ENCODE measurements at regions not wholly inside any gene's neighbourhood (a gene's known extent, or its start where the extent isn't known, plus 50 kb on each side); places are given as distances from the start of the nearest gene placed in this dataset.

DNA sequence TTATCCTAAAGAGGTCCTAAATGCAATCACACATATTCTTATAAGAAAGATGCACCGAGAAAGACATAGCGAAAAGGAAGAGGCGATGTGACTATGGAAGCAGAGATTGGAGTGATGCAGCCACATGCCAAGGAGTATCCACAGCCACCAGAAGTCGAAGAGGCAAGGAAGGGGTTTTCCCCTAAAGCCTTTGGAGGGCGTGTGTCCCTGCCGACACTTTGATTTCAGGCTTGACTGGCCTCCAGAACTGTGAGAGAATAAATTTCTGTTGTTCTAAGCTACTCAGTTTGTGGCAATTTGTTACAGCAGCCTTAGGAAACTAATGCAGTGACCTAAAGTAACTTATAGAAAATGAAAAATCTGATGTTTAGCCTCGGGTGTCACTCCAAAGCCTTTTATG, 179.5 kb upstream of the CITED2 start:
- no peak for DNase-seq

DNA sequence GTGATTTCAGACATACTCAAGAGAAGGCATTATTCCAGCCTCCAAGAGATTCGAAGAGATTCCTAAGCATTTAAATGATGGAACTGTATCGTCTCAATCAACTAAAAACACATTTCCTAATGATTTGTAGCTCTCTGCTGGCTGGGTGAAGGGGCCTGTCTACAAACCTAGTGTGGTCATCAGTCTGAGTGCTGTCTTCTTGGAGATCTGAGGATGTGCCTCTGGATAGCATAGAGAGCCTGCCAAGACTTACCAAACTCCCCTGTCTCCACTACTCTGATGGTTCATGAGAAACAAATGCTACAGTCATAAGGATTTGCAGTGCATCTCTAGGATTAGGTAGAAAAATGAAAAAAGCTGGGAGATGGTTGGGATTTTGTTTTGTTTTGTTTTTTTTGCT, 176.9 kb upstream of the CITED2 start:
- no peak for DNase-seq

DNA sequence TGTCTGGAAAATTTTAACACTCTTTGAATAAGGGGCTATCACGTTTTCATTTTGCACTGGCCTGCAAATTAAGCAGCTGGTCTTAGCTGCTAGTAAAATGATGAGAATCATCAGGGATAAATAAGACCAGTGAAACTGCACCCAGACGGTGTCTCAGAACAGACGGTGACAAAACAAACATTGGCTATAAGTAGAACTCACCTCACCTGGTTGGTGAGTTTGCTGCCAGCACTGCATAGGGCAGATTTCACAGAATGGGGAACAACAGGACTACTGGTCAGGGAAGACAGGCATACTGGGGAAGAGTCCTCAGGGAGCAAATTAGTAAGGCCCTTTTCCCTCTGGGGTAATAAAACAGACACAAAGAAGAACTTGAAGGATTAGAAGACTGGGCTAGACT, 175.9 kb upstream of the CITED2 start:
- DNase-seq, result no peak

DNA sequence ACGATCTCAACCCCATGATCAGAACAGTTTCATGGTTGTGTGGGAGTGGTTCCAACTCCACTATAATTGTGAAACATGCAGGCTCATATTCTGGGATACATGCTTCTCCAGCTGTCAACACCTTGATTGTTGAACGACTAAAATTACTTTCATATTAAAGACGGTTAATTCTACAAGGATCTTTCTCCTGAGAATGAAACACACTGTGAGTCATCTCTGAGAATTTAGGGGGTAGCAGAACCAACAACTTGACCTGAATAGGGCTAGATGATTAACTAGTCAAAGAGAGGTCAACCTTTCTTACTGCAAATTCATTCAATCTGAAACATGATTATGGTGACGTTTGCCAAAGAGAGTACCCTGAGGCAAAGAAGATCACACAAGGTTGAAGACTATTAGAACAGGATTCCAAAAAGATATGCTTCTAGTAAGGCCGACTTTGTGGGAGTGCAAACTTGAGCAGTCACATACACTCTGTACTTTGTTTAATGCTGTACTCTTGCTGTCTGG, 175.2 kb upstream of the CITED2 start:
- DNase-seq, result no peak

DNA sequence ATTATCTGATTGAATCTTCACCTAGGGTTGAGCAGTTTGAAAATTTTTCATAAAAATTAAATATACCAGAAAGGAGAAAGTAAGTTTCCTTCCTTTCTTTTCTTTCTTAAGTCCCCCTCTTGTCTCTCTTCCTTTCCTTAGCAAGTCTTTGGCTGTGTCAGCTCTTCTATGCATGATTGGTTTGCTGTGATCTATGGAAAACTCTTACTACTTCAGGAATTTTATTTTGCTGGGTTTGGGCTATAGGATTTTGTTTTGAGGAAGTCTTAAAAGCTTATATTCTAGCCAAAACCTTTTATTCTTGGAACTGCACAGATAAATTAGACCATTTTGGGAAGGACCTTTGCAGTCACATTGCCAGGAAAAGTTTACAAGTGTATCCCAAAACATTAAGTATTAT, 173.4 kb upstream of the CITED2 start:
- DNase-seq, result no peak

DNA sequence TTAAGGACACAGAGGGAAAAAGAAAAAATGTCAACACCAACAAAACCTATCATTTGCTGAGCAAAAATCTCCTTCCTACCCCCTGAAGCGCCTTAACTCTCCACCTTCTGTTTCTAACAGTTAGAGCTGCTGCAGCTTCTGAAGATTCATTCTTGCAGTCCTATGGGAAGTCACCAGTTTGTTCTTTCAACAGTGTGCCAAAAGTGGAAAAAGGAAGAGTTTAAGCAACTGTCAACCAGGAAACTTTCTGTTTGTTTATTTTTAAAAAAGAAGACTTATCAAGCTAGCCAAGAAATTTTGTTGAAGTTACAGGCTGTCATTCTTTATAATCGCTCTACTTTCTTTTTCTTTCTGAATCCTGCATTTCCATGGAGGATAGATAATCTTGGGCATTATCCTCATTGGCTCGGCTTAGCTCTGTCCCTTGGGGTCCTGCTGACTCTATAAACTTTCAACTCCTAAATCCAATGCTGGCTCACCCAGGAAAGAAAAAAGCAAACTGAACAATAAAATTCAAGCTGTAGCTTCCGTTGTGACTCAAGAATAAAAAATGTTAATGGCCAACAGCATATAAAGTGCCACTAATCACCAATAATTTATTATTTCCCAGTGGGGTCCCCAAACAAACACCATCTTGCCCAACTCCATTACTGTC, 172.8 kb upstream of the CITED2 start:
- DNase-seq, result no peak

DNA sequence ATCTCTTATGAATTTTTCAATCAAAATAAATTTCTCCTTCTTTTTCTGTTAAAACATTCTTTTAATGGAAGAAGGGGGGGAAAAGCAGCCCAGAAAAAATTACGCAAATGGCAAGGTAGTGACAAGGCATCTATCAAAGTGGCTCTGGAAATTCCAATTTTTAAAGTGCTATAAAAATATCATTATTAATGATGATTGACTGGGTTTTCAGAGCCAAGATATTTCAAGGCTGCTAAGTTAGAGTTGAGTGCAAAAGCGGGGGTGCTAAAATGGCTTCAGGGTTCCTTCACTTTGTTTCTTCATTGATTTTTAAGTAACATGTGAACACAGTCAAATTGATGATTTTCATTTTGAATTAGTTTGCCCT, 171.6 kb upstream of the CITED2 start:
- DNase-seq, result no peak

DNA sequence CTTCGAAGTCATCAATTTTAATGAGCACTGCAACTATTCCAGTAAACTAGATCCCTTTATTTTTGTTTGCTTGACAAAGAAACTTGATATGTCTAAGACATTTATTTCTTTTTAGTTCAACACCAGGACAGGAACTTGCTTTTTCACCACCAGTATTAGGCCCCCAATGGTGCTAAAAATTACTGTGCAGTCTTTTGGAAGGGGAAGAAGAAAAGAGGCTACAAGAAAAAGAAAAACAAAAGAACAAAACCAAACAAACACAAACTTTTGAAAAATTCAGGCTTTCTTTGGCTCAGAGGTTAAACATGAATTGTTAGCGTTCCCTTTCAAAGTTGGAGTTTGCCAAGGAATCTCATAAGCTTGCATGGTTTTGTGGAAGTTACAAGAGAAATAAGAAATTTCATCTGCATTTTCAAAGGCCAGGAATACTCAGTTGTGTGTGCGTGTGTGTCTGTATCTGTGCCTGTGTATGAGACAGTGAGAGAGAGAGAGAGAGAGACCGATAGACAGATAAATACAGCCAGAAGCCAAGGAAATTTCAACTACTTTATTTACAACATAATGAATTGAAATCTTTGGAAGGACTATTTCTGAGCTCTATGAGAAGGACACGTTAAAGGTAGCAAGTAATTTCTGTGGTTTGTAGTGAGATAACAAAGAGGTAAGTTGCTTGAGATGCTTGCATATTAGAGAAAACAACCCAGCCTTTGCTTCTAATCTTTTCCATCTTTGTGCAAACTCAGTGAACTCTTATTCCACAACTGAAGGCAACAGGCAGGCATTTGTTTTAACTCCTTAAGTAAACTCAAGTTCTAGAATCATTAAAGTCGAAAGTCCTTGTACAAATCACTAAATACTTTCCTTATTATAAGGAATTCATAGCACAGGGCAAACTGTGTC, 171.0 kb upstream of the CITED2 start:
- no peak for DNase-seq

DNA sequence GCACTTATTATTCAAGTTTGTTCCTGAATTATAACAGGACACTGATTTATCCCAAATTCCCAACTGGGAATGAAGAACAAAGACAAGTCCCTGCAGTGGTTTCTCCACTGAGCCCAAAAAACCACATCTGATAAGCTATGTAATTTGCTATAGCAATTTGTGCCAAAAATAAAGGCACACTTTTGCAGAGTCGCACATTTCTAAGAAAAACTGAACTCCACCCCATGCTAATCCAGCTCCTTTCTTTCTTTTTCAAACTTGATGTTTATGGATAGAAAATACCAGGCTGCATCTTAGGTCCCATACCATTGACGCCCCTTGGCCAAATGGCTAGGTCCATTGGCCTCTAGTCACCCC, 170.2 kb upstream of the CITED2 start:
- DNase-seq, result no peak

DNA sequence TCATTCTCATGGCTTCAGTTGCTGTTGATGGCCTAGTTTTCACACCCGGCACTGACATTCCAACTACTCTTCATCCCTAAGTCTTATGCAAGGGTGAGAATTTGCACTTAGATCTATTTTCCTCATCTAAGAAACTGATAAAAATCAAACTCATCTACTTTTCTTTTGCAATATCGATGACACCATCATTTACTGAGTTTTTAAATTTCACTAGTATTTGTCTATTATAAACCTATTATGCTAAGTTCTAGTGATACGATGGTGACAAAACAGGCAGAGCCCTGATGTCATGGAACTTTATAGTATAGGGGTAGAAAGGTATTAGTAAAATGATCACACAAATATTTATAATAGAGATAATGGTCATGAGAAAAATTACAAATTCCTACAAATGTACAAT, 167.9 kb upstream of the CITED2 start:
- DNase-seq, result no peak

DNA sequence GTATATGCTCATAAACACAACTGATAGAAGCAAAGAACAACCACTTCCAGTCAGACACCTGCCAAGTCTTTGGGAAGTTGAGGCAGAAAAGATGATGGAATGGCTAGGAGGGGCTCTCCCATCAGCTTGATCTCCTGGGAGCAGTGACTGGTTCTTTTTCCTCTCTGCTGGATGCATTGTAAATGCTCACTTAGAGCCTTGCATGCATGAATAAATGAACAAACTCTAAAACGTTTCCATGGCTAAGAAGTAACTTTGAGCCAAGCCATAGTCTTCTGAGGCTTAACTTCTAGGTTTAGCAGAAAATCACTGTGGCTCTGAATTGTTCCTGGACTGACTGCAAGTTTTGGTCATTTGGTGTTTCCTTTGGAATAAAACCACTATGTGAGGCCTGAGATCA, 166.4 kb upstream of the CITED2 start:
- DNase-seq, result no peak

DNA sequence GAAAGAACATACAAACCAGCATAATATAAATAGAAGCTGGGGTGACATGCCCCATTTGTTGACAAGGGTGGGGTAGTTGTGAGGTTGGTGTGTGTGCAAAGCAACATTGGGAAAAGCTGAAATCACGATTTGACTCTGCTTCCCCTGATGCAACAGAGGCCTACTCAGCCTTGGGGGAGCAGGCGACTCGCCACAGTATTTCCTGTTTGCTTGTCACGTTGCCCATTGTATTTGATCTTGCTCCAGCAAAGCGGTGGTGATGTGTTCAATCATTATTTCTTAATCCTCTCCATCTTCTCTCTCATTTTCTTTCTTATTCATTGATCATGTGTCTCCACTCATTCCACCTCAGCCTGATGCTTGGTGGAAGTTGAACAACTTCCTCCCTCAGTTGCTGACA, 165.8 kb upstream of the CITED2 start:
- DNase-seq, result no peak

DNA sequence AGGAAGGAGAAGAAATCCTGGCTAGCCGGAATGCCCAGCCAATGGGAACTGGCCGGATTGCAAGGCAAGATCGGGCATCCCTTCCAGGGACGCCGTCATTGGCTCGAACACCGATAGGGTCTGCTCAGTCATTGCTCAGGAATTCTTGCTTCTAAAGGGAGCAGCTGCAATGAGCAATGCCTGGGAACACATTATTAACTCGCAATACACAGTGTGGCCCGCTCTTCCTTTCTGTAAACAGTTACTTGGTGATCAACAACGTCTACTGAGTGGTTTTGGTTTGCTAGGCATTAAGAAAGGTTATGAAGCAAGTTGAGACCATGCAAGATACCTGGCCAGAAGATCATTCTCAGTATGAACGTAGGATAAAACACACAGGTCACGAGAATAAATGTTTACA, 165.4 kb upstream of the CITED2 start:
- DNase-seq, result no peak

DNA sequence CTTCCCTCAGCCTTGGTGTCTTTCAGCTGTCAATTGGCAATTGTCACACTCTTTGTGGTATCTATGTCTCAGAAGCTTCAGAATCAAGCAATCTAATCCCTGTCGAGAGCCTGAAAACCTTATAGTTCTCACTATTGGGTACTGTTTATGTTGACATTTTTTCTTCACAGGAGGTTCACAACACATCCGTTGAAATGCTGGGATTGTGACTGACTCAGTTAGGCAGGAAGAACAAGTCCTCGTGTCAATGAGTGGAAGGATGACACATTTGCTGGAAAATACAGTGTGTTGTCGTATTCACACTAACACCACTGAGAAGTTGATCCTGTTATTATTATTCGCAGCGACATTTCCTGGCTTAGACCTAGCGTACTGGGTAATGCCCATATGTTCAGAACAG, 163.9 kb upstream of the CITED2 start:
- no peak for DNase-seq

DNA sequence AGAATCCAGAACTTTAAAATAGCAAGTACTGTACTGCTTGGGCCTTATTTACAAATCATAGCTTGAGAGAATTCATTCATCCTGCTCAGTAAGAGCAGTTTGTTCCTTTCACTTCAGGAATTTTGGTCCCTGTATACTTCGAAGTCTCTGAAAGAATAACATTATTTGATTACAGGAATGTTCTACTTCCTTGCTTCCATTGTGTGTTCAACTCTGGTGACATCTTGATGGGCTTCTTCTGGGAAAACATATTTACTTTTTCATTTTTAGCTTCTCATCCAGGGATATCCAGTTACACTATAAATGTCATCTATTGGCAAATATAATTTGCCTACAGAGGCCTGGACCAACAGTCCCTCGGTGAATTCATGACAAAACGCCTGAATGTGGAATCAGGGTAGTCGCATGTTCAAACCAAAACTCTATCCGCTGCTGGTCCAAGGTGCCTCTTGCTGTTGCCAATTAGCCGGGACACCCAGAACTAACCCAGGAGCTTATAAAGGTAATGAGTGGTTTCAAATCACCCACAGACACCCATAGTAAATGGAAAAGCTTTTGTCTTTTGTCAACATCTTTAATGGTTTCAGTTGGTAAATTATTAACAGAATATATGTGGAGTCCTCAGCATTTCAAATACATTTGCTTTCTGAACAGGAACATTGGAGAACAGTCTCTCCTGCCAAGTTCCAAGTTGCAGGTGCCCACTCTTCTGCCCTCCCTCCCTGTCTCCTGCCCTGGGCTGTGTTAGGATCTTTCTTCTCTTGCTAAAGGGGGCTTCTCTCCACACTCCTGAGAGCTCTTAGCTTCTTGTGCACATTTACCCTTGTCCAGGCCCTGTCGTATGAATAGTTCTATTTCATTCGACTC, 162.5 kb upstream of the CITED2 start:
- no peak for DNase-seq

DNA sequence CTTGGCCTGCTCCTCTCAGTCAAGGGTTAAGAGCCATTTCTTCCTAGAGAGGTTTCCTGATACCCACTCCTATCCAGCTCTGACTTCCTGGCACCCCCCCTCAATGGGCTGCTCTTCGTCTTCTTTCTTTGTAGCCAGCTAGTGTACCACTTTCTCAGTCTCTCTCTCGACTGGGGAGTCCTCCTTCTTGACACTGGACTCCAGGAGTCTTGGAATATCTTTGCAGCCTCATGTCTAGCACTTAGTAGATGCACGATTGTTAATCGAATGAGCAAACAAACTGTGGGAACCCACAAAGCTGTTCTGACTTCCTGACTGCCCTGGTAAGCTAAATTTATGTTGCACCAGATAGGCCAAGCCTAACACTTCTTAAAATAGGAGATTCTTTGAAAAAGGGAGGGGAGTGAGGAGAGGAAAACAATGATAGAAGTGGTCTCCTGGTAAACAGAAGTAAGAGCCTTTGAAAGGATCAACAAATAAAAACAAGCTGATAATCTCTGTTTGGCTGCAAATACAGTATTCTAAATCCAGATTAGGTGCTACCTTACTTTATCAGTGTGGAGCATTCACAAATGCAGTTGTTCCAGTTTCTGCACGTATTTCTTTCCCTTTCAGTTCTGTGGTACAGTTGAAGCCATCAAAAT, 160.1 kb upstream of the CITED2 start:
- DNase-seq, result no peak

DNA sequence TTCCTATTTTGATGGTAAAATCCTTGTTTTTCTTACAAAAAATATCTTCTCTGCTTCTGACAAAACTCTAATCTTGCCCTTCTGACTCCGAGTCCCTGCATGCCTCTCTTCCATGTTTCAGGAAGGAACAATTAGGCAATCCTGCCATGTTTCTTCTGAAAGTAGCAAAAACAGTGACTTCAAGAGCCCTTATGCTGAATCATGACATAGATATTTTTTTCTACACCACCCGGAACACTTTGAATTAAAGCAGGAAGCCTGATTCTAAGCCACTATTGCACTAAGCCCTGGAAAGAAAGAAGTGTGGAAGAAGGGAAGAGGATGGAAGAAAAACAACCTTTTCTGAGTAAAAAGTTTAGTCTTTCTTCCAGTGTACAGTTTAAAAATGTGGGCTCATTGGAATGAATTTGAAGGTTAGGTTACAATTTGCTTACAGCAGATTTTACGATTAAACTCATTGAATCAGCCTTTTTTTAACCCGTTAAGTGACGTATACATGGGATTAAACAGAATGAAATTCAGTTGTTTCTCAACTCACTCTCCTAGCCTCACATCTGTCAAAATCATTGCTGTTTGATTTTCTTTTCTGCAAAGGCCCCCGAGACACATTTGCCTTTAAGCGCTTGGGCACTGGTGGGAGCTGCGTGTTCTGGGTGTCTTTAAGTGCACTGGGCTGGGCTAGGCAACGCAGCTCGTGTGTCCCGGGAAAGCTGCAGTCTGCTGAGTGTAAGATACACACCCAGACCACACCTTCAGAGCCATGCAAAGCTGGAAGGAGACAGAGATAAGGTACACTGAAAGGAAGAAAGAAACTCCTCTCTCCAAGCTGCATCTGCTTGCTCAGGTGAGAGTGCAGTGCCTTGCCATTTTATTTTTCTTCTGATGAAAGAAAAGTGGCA, 159.4 kb upstream of the CITED2 start:
- no peak for DNase-seq

DNA sequence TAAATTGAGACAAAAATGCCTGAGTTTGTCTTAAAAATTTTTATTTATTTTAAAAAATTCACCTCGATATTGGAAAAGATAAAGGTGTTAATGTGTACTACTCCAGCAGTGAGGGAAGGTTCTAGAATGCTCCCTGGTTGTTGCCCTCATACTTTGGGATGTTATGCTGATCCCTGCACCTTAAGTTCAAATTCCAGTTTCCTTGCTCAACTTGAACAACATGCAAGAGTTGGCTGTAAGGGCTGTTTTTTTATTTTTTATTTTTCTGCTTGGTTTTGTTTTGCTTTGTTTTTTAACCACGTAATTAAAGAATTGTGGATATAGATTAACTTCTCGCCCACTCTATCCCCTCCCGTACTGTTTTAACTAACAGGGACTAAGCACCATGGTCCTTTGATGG, 158.7 kb upstream of the CITED2 start:
- DNase-seq, result no peak

DNA sequence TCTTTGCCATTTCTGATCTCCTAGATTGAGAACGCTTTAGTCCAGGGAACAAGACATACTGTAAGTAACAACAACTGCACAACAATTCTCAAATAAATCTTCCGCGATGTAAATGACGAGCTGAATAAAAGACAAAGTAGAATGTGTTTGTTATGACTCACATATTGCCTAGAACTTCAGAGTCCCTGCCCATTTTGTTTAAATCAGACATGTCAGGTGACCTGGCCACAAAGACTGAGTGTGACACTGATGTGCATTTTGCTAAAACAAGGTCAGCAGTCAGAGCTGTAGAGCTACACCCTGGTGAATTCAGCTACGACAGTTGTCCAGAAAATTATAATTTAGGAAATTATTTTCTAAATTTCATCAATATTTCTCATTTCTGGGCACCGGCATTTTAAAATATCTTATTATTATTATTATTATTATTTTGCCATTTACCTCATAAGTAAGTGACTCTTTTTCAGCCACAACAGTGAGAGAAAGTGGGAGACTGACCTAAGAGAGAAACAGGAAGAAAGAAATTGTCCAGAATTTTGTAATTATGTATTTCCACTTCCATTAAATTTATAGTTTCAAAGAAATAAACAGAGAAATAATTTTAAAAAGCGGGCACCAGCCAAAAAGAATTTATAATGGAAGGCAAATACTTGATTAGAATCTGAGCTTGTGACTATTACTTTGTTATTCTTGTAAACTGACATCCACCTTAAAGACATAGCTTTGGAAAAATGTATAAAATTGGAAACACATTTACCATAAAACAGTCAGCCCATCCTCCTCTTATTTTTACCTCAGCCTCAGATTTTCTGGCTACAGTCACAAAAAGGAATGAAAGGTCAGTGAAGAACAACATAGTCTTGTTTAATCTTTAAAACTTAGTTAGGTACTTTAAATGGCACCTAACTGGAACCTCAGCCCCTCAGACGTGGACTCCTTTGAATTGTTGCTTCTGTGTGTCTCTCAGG, 157.0 kb upstream of the CITED2 start:
- no peak for DNase-seq

DNA sequence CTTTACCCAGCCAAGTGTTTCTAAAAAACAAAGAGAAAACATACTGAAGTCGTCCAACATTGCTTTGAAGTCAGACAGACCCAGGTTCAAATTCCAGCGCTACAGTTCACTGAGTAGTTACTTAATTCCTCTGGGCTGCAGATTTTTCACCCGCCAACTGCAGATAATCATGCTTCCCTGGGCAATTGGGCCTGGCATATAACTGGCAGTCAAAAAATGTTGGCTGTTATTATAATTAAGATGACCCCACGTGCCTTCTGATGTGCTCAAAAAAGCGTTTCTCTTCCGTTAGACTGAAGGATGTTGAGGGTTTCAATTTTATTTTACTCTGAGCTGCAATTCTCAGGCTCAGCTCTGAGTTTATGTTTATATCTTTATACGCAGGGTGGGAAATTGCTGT, 156.1 kb upstream of the CITED2 start:
- DNase-seq, result no peak

DNA sequence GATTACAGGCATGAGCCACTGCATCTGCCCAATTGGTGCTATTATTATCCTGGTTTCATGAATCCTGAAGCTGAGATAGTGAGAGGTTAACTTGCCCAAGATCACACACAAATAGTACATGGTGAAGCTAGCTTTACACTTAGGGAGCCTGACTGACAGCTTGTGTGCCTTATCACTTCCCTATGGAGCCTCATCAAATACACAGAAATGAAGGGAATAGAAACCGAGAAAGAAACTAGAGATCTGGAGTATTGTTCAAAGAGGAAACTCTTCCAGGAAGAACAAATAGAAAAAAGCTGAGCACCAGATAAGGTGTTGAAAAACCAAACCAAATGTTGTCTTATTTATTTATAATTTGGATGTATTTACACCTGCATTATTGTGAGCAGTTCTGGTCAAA, 155.0 kb upstream of the CITED2 start:
- no peak for DNase-seq

Data from DMS79 (cell line).